K562 (cell line): ENCODE measurements at regions not wholly inside any gene's neighbourhood (a gene's known extent, or its start where the extent isn't known, plus 50 kb on each side); places are given as distances from the start of the nearest gene placed in this dataset.

ENCODE experiments used
- ATAC-seq: fragments of 200-7000 bp; cut with Tn5 transposase; 3 replicates; pipeline ENCODE4 v1.9.1; 2020; ENCODE audit warnings: moderate library complexity
- BruUV-seq: library from RNA; stranded (reverse); fragments of 400-500 nt; replicated peaks from 2 replicates; lab custom pipeline; 2021; lab: Mats Ljungman, UMichigan
- CTCF ChIA-PET: fragments of 300-600 bp; formaldehyde crosslinking; extraction: SDS; loops from one replicate; lab custom pipeline; 2021; ENCODE audit warnings: low intra/inter-chr PET ratio; lab: Yijun Ruan, JAX
- POLR2A ChIA-PET: fragments of 300-600, 350-650 bp; sonication (Branson Sonifier 250); formaldehyde crosslinking; extraction: SDS; loops from one replicate; lab custom pipeline; 2021; ENCODE audit warnings: antibody characterized with exemption, inconsistent platforms; lab: Yijun Ruan, JAX
- DNase-seq, 4 experiments: peaks; one replicate each; pipeline versions ENCODE4 v3.0.0 to v3.0.0-alpha.2; 2011 to 2018; ENCODE audit warnings: low spot score in 3 of 4, mixed read lengths in 3 of 4; ENCODE audit errors: extremely low read depth in 1 of 4
- FAIRE-seq: peaks from 2 replicates; lab custom pipeline; 2011; peaks lifted over from hg19 to GRCh38; lab: Jason Lieb, UNC
- H2AFZ ChIP-seq: 2 replicates; pipeline ENCODE4 v1.6.0; 2011; ENCODE audit warnings: low read depth, low read length, control low read depth, inconsistent platforms
- H3K27ac ChIP-seq: fragments of 200-600 bp; 3 replicates; pipeline ENCODE4 v1.8.0; 2011; ENCODE audit warnings: low read depth, mild to moderate bottlenecking, control low read depth, inconsistent platforms, low read length, moderate library complexity, mixed read lengths; ENCODE audit errors: extremely low read depth
- H3K27me3 ChIP-seq, 2 experiments: fragments of 300-600 bp in 1 of 2; 2 replicates in 1 of 2; 3 replicates in 1 of 2; pipeline versions ENCODE4 v1.6.0 to v1.8.0; 2011; ENCODE audit warnings: inconsistent platforms in 2 of 2, low read length in 2 of 2, mild to moderate bottlenecking in 1 of 2, mixed read lengths in 1 of 2, moderate library complexity in 1 of 2; ENCODE audit not compliant: control insufficient read depth in 2 of 2, insufficient read depth in 2 of 2
- H3K36me3 ChIP-seq: fragments of 300-600 bp; 3 replicates; pipeline ENCODE4 v1.8.0; 2011; ENCODE audit warnings: mild to moderate bottlenecking, low read length, inconsistent platforms; ENCODE audit not compliant: control insufficient read depth, insufficient read depth
- H3K4me1 ChIP-seq, 2 experiments: fragments of 200-600 bp in 1 of 2; replicated peaks in 1 of 2; 2 replicates in 1 of 2; 3 replicates in 1 of 2; pipeline versions ENCODE4 v1.5.1 to v1.8.0; 2011; ENCODE audit warnings: inconsistent platforms in 2 of 2, low read length in 2 of 2, mild to moderate bottlenecking in 1 of 2, mixed read lengths in 1 of 2, moderate library complexity in 1 of 2; ENCODE audit not compliant: control insufficient read depth in 2 of 2, insufficient read depth in 2 of 2
- H3K4me2 ChIP-seq: 2 replicates; pipeline ENCODE4 v1.6.1; 2011; ENCODE audit warnings: low read length, control low read depth, inconsistent platforms, mixed read lengths; ENCODE audit not compliant: insufficient read depth
- H3K4me3 ChIP-seq: fragments of 200-600 bp; sonication (generic), shearing (Covaris generic); 2 replicates; pipeline ENCODE4 v1.5.1; 2016; ENCODE audit warnings: control low read depth, inconsistent platforms
- H3K79me2 ChIP-seq: fragments of 200-600 bp; 3 replicates; pipeline ENCODE4 v1.8.0; 2011; ENCODE audit warnings: low read length, inconsistent platforms; ENCODE audit not compliant: control insufficient read depth, insufficient read depth
- H3K9ac ChIP-seq, 2 experiments: 2 replicates each; pipeline versions ENCODE4 v1.6.0 to v1.6.1; 2011; ENCODE audit warnings: low read depth in 2 of 2, low read length in 2 of 2, control low read depth in 1 of 2, inconsistent platforms in 1 of 2, mild to moderate bottlenecking in 1 of 2, mixed read lengths in 1 of 2; ENCODE audit not compliant: insufficient read depth in 1 of 2
- H3K9me1 ChIP-seq: one replicate; pipeline ENCODE4 v1.6.0; 2011; ENCODE audit warnings: inconsistent platforms, mild to moderate bottlenecking, low read length, moderate library complexity; ENCODE audit not compliant: control insufficient read depth, insufficient read depth
- H3K9me3 ChIP-seq: replicated peaks from 2 replicates; pipeline ENCODE4 v1.5.1; 2011; ENCODE audit warnings: low read depth, low read length, inconsistent platforms; ENCODE audit not compliant: control insufficient read depth, insufficient read depth
- H4K20me1 ChIP-seq: replicated peaks from 2 replicates; pipeline ENCODE4 v1.6.1; 2011; ENCODE audit warnings: low read length, inconsistent platforms, mixed read lengths; ENCODE audit not compliant: control insufficient read depth, insufficient read depth
- ATF2 ChIP-seq: sonication (generic); formaldehyde crosslinking; IDR thresholded peaks from 2 replicates; pipeline ENCODE4 v1.8.1; 2022; ENCODE audit warnings: missing genetic modification reagents
- FOSL1 ChIP-seq: fragments of 200-800 bp; sonication (Bioruptor generic); conservative IDR thresholded peaks from 2 replicates; pipeline ENCODE4 v1.6.1; 2016; ENCODE audit warnings: missing genetic modification characterization, missing compliant biosample characterization
- FOXA1 ChIP-seq: fragments of 450-650 bp; IDR thresholded peaks from 2 replicates; pipeline ENCODE4 v1.6.1; 2016; ENCODE audit warnings: mild to moderate bottlenecking, borderline replicate concordance
- MBD2 ChIP-seq: sonication (generic); IDR thresholded peaks from 2 replicates; pipeline ENCODE4 v1.6.1; 2016; ENCODE audit warnings: low read depth, borderline replicate concordance
- MEIS2 ChIP-seq: fragments of 450-650 bp; IDR thresholded peaks from 2 replicates; pipeline ENCODE4 v1.6.1; 2014; ENCODE audit warnings: mild to moderate bottlenecking; ENCODE audit not compliant: partially characterized antibody
- MTA3 ChIP-seq: fragments of 450-650 bp; formaldehyde crosslinking; IDR thresholded peaks from 2 replicates; pipeline ENCODE4 v1.6.1; 2017; ENCODE audit warnings: mild to moderate bottlenecking, borderline replicate concordance
- SMAD3 ChIP-seq: fragments of 450-650 bp; formaldehyde crosslinking; conservative IDR thresholded peaks from 2 replicates; pipeline ENCODE4 v1.4.0; 2020; ENCODE audit warnings: mild to moderate bottlenecking
- SRF ChIP-seq, 2 experiments: fragments of 250-450, 450-650 bp in 1 of 2; sonication (Bioruptor Pico) in 1 of 2; sonication (generic) in 1 of 2; formaldehyde crosslinking; IDR thresholded peaks; 2 replicates each; pipeline versions ENCODE4 v1.5.0 to v1.5.1; 2020 to 2022; ENCODE audit warnings: mild to moderate bottlenecking in 1 of 2, missing genetic modification reagents in 1 of 2
- TBP ChIP-seq: optimal IDR thresholded peaks from 2 replicates; pipeline ENCODE3; 2011; ENCODE audit warnings: low read depth, low read length, improper control_type of control experiment
- ZBTB7A ChIP-seq: IDR thresholded peaks from 2 replicates; pipeline ENCODE4 v1.6.1; 2011; ENCODE audit warnings: low read depth, mild to moderate bottlenecking, low read length, moderate library complexity, borderline replicate concordance; ENCODE audit not compliant: control insufficient read depth
- ZNF24 ChIP-seq: fragments of 450-650 bp; IDR thresholded peaks from 2 replicates; pipeline ENCODE4 v1.6.1; 2016
- ZNF436 ChIP-seq: fragments of 250-450, 450-650 bp; sonication (Bioruptor Pico); formaldehyde crosslinking; IDR thresholded peaks from 2 replicates; pipeline ENCODE4 v1.7.0; 2020; ENCODE audit warnings: mild to moderate bottlenecking
- ZNF609 ChIP-seq: sonication (generic); formaldehyde crosslinking; IDR thresholded peaks from 2 replicates; pipeline ENCODE4 v1.8.1; 2023; ENCODE audit warnings: missing genetic modification reagents, mild to moderate bottlenecking, borderline replicate concordance
- ZNF639 ChIP-seq, 2 experiments: fragments of 200-800 bp in 1 of 2; sonication (Bioruptor generic) in 1 of 2; sonication (generic) in 1 of 2; formaldehyde crosslinking in 1 of 2; IDR thresholded peaks in 1 of 2; conservative IDR thresholded peaks in 1 of 2; 2 replicates each; pipeline versions ENCODE4 v1.5.0 to v1.6.1; 2016 to 2020; ENCODE audit warnings: missing compliant biosample characterization in 1 of 2, missing genetic modification characterization in 1 of 2, missing genetic modification reagents in 1 of 2
- ZNF76 ChIP-seq: fragments of 250-450 bp; sonication (Bioruptor Pico); IDR thresholded peaks from 2 replicates; pipeline ENCODE4 v1.4.0; 2020; ENCODE audit warnings: mild to moderate bottlenecking, moderate library complexity, borderline replicate concordance
- WGBS: fragments of 100-300 bp; shearing (Covaris generic); methylation state at CpG from one replicate; pipeline ENCODE4 v1.1.6; 2016; ENCODE audit warnings: low coverage, mixed read lengths; ENCODE audit not compliant: insufficient coverage; ENCODE audit errors: missing lambda C conversion rate; 5-methylcytosine and 5-hydroxymethylcytosine counted together
- in situ Hi-C: fragments of 300-500 bp; cut with MboI; formaldehyde crosslinking; loops from 4 replicates; pipeline ENCODE4 v1.15.0; 2018; ENCODE audit warnings: inconsistent platforms, mixed read lengths
- intact Hi-C: fragments of 100-400 bp; cut with micrococcal nuclease; formaldehyde crosslinking; loops from 2 replicates; pipeline ENCODE4 v1.14.2; 2022

GRCh38 chrX:112355931-112356330 lies 273.4 kb upstream of the TRPC5 start (continued):
- TF ChIP-seq ZNF609 (CRISPR knock-in tag) (no peak), SRF (CRISPR knock-in tag; IDR thresholded peaks at IDR 0.05) (no peak), TBP (no peak)

GRCh38 chrX:112341598-112341997 lies 259.0 kb upstream of the TRPC5 start:
- ChIA-PET POLR2A (no interaction called here), CTCF (no interaction called here)
- no peaks in the 10 kb centered on the region for H3K79me2 ChIP-seq
- H3K4me2 ChIP-seq, result no peak overlapping the region
- H3K4me1 ChIP-seq, result no peaks in the 10 kb centered on the region
- no peaks in the 10 kb centered on the region for H3K9me3 ChIP-seq
- H3K36me3 ChIP-seq, result no peaks in the 10 kb centered on the region
- 7% methylated on average over 2 of the region's 2 CpGs for WGBS
- no peaks in the 10 kb centered on the region for H3K9me1 ChIP-seq
- DNase-seq (no peak), ATAC-seq (no peak), FAIRE-seq (no peak)
- H3K9ac ChIP-seq, result no peak overlapping the region
- H3K27ac ChIP-seq, result no peak overlapping the region
- in situ Hi-C loops, result no loop called here
- H3K27me3 ChIP-seq, result no peaks in the 10 kb centered on the region
- H3K4me3 ChIP-seq, result no peak overlapping the region
- H2AFZ ChIP-seq, result no peak overlapping the region
- H4K20me1 ChIP-seq, result no peaks in the 10 kb centered on the region
- intact Hi-C loops, result no loop called here
- BruUV-seq, result no TSS peak
- no peak for TF ChIP-seq ZBTB7A
- no peak for TF ChIP-seq ZNF639 (CRISPR knock-in tag; conservative IDR thresholded peaks at IDR 0.05 in 1 of 2, IDR thresholded peaks at IDR 0.05 in 1 of 2)
- no peak for TF ChIP-seq MTA3
- no peak for TF ChIP-seq ZNF436
- no peak for TF ChIP-seq FOSL1 (tag)
- no peak for TF ChIP-seq SMAD3 (CRISPR knock-in tag)
- no peak for TF ChIP-seq MBD2
- TF ChIP-seq ZNF24, result no peak
- no peak for TF ChIP-seq ATF2 (CRISPR knock-in tag)
- TF ChIP-seq FOXA1, result no peak
- TF ChIP-seq MEIS2, result no peak
- no peak for TF ChIP-seq ZNF76
